ENCODE measurements at regions not wholly inside any gene's neighbourhood (a gene's known extent, or its start where the extent isn't known, plus 50 kb on each side); places are given as distances from the start of the nearest gene placed in this dataset.
A peak's percentile ranks its signal among the peaks of the same experiment; 100 is the strongest.

- H3K27ac ChIP-seq (ENCODE audit: low read depth in 1 of 2, low read length in 1 of 2) = no peak overlapping the region
- peak in 1 of 9 donors; percentile 10 for DNase-seq (ENCODE audit: low read depth in 6 of 9, low spot score in 9 of 9)
- 91% methylated on average over 7 of the region's 7 CpGs for WGBS
Observed at GRCh38 chr1:48092401-48092800, 95.2 kb upstream of the TRABD2B start.

GRCh38 chr1:48089356-48089891 is 92.2 kb upstream of the TRABD2B start:
- no peaks in the 10 kb centered on the region for H3K9me3 ChIP-seq (ENCODE audit: control insufficient read depth in 2 of 2, insufficient read depth in 1 of 2, low read length in 1 of 2)
- DNase-seq (ENCODE audit: low read depth in 6 of 9, low spot score in 9 of 9) = no peak
- H3K4me1 ChIP-seq (ENCODE audit: control insufficient read depth in 2 of 2, insufficient read depth in 2 of 2, low read length in 2 of 2) = no peaks in the 10 kb centered on the region
- no peak overlapping the region for H3K4me3 ChIP-seq (ENCODE audit: low read length in 2 of 2)
- peaks cover 3 to 5% of the 10 kb centered on the region in 2 donors for H3K27me3 ChIP-seq (ENCODE audit: control insufficient read depth in 2 of 2, insufficient read depth in 1 of 2, low read length in 1 of 2)
- no peaks in the 10 kb centered on the region for H3K36me3 ChIP-seq (ENCODE audit: control insufficient read depth in 2 of 2, insufficient read depth in 2 of 2, low read length in 1 of 2)
- H3K27ac ChIP-seq (ENCODE audit: low read depth in 1 of 2, low read length in 1 of 2) = no peak overlapping the region
- 92% methylated on average over 26 of the region's 26 CpGs for WGBS

More at GRCh38 chr1:48092401-48092800, 95.2 kb upstream of the TRABD2B start:
- no peaks in the 10 kb centered on the region for H3K36me3 ChIP-seq (ENCODE audit: control insufficient read depth in 2 of 2, insufficient read depth in 2 of 2, low read length in 1 of 2)
- H3K9me3 ChIP-seq (ENCODE audit: control insufficient read depth in 2 of 2, insufficient read depth in 1 of 2, low read length in 1 of 2) = no peaks in the 10 kb centered on the region
- peaks cover 3 to 5% of the 10 kb centered on the region in 2 donors for H3K27me3 ChIP-seq (ENCODE audit: control insufficient read depth in 2 of 2, insufficient read depth in 1 of 2, low read length in 1 of 2)
- no peaks in the 10 kb centered on the region for H3K4me1 ChIP-seq (ENCODE audit: control insufficient read depth in 2 of 2, insufficient read depth in 2 of 2, low read length in 2 of 2)
- no peak overlapping the region for H3K4me3 ChIP-seq (ENCODE audit: low read length in 2 of 2)

- Histone ChIP-seq H3K27me3 (ENCODE audit: control insufficient read depth in 2 of 2, insufficient read depth in 1 of 2, low read length in 1 of 2) (no peaks in the 10 kb centered on the region), H3K27ac (ENCODE audit: low read depth in 1 of 2, low read length in 1 of 2) (no peak overlapping the region), H3K9me3 (ENCODE audit: control insufficient read depth in 2 of 2, insufficient read depth in 1 of 2, low read length in 1 of 2) (no peaks in the 10 kb centered on the region), H3K4me3 (ENCODE audit: low read length in 2 of 2) (no peak overlapping the region), H3K4me1 (ENCODE audit: control insufficient read depth in 2 of 2, insufficient read depth in 2 of 2, low read length in 2 of 2) (no peaks in the 10 kb centered on the region), H3K36me3 (ENCODE audit: control insufficient read depth in 2 of 2, insufficient read depth in 2 of 2, low read length in 1 of 2) (no peaks in the 10 kb centered on the region)
- DNase-seq (ENCODE audit: low read depth in 6 of 9, low spot score in 9 of 9) = no peak
- 76% methylated on average over 4 of the region's 4 CpGs for WGBS
Observed at GRCh38 chr1:48084826-48085225, 87.6 kb upstream of the TRABD2B start.

GRCh38 chr1:48082271-48082962 is 85.2 kb upstream of the TRABD2B start:
- WGBS = 82% methylated on average over 6 of the region's 6 CpGs
- Histone ChIP-seq H3K27me3 (ENCODE audit: control insufficient read depth in 2 of 2, insufficient read depth in 1 of 2, low read length in 1 of 2) (no peaks in the 10 kb centered on the region), H3K4me3 (ENCODE audit: low read length in 2 of 2) (no peak overlapping the region), H3K4me1 (ENCODE audit: control insufficient read depth in 2 of 2, insufficient read depth in 2 of 2, low read length in 2 of 2) (no peaks in the 10 kb centered on the region), H3K36me3 (ENCODE audit: control insufficient read depth in 2 of 2, insufficient read depth in 2 of 2, low read length in 1 of 2) (no peaks in the 10 kb centered on the region), H3K27ac (ENCODE audit: low read depth in 1 of 2, low read length in 1 of 2) (no peak overlapping the region), H3K9me3 (ENCODE audit: control insufficient read depth in 2 of 2, insufficient read depth in 1 of 2, low read length in 1 of 2) (no peaks in the 10 kb centered on the region)
- DNase-seq (ENCODE audit: low read depth in 6 of 9, low spot score in 9 of 9) = no peak

GRCh38 chr1:48080331-48081255 is 83.4 kb upstream of the TRABD2B start:
- no peak overlapping the region for H3K4me3 ChIP-seq (ENCODE audit: low read length in 2 of 2)
- H3K27me3 ChIP-seq (ENCODE audit: control insufficient read depth in 2 of 2, insufficient read depth in 1 of 2, low read length in 1 of 2) = no peaks in the 10 kb centered on the region
- no peak overlapping the region for H3K27ac ChIP-seq (ENCODE audit: low read depth in 1 of 2, low read length in 1 of 2)
- no peaks in the 10 kb centered on the region for H3K9me3 ChIP-seq (ENCODE audit: control insufficient read depth in 2 of 2, insufficient read depth in 1 of 2, low read length in 1 of 2)
- DNase-seq (ENCODE audit: low read depth in 6 of 9, low spot score in 9 of 9) = no peak
- H3K36me3 ChIP-seq (ENCODE audit: control insufficient read depth in 2 of 2, insufficient read depth in 2 of 2, low read length in 1 of 2) = no peaks in the 10 kb centered on the region
- 92% methylated on average over 6 of the region's 6 CpGs for WGBS
- no peaks in the 10 kb centered on the region for H3K4me1 ChIP-seq (ENCODE audit: control insufficient read depth in 2 of 2, insufficient read depth in 2 of 2, low read length in 2 of 2)

- Histone ChIP-seq H3K27me3 (ENCODE audit: control insufficient read depth in 2 of 2, insufficient read depth in 1 of 2, low read length in 1 of 2) (no peaks in the 10 kb centered on the region), H3K9me3 (ENCODE audit: control insufficient read depth in 2 of 2, insufficient read depth in 1 of 2, low read length in 1 of 2) (no peaks in the 10 kb centered on the region), H3K4me1 (ENCODE audit: control insufficient read depth in 2 of 2, insufficient read depth in 2 of 2, low read length in 2 of 2) (no peaks in the 10 kb centered on the region), H3K36me3 (ENCODE audit: control insufficient read depth in 2 of 2, insufficient read depth in 2 of 2, low read length in 1 of 2) (no peaks in the 10 kb centered on the region), H3K27ac (ENCODE audit: low read depth in 1 of 2, low read length in 1 of 2) (no peak overlapping the region), H3K4me3 (ENCODE audit: low read length in 2 of 2) (no peak overlapping the region)
- DNase-seq (ENCODE audit: low read depth in 6 of 9, low spot score in 9 of 9) = no peak
- 73% methylated on average over 1 of the region's 1 CpG for WGBS
Observed at GRCh38 chr1:48079096-48079495, 81.9 kb upstream of the TRABD2B start.

- Histone ChIP-seq H3K27me3 (ENCODE audit: control insufficient read depth in 2 of 2, insufficient read depth in 1 of 2, low read length in 1 of 2) (no peaks in the 10 kb centered on the region), H3K36me3 (ENCODE audit: control insufficient read depth in 2 of 2, insufficient read depth in 2 of 2, low read length in 1 of 2) (no peaks in the 10 kb centered on the region), H3K4me3 (ENCODE audit: low read length in 2 of 2) (no peak overlapping the region), H3K27ac (ENCODE audit: low read depth in 1 of 2, low read length in 1 of 2) (no peak overlapping the region), H3K9me3 (ENCODE audit: control insufficient read depth in 2 of 2, insufficient read depth in 1 of 2, low read length in 1 of 2) (no peaks in the 10 kb centered on the region), H3K4me1 (ENCODE audit: control insufficient read depth in 2 of 2, insufficient read depth in 2 of 2, low read length in 2 of 2) (no peaks in the 10 kb centered on the region)
- WGBS = 89% methylated on average over 5 of the region's 5 CpGs
- no peak for DNase-seq (ENCODE audit: low read depth in 6 of 9, low spot score in 9 of 9)
Observed at GRCh38 chr1:48077795-48078222, 80.6 kb upstream of the TRABD2B start.

- no peaks in the 10 kb centered on the region for H3K27me3 ChIP-seq (ENCODE audit: control insufficient read depth in 2 of 2, insufficient read depth in 1 of 2, low read length in 1 of 2)
- H3K36me3 ChIP-seq (ENCODE audit: control insufficient read depth in 2 of 2, insufficient read depth in 2 of 2, low read length in 1 of 2) = no peaks in the 10 kb centered on the region
- no peak overlapping the region for H3K27ac ChIP-seq (ENCODE audit: low read depth in 1 of 2, low read length in 1 of 2)
- no peaks in the 10 kb centered on the region for H3K4me1 ChIP-seq (ENCODE audit: control insufficient read depth in 2 of 2, insufficient read depth in 2 of 2, low read length in 2 of 2)
- no peak for DNase-seq (ENCODE audit: low read depth in 6 of 9, low spot score in 9 of 9)
- no peak overlapping the region for H3K4me3 ChIP-seq (ENCODE audit: low read length in 2 of 2)
- H3K9me3 ChIP-seq (ENCODE audit: control insufficient read depth in 2 of 2, insufficient read depth in 1 of 2, low read length in 1 of 2) = no peaks in the 10 kb centered on the region
Observed at GRCh38 chr1:48076017-48076416, 78.8 kb upstream of the TRABD2B start.
